BE2C (cell line): ENCODE measurements at regions not wholly inside any gene's neighbourhood (a gene's known extent, or its start where the extent isn't known, plus 50 kb on each side); places are given as distances from the start of the nearest gene placed in this dataset.

Experiments
- DNase-seq: peaks from one replicate; pipeline ENCODE4 v3.0.0-alpha.2; 2020
- H3K27me3 ChIP-seq: fragments of 250-450 bp; sonication (Bioruptor Pico); 2 replicates; pipeline ENCODE4 v1.5.1; 2020; ENCODE audit warnings: mild to moderate bottlenecking
- H3K36me3 ChIP-seq: fragments of 250-450 bp; sonication (Bioruptor Pico); 2 replicates; pipeline ENCODE4 v1.5.1; 2020; ENCODE audit warnings: mild to moderate bottlenecking
- H3K4me1 ChIP-seq: fragments of 250-450 bp; sonication (Bioruptor Pico); 2 replicates; pipeline ENCODE4 v1.5.1; 2020
- H3K4me3 ChIP-seq: 2 replicates; pipeline ENCODE4 v1.5.1; 2011; ENCODE audit warnings: low read depth, low read length
- H3K9me3 ChIP-seq: fragments of 250-450 bp; sonication (Bioruptor Pico); 2 replicates; pipeline ENCODE4 v1.5.1; 2020
- CTCF ChIP-seq: IDR thresholded peaks from 2 replicates; pipeline ENCODE4 v1.5.1; 2012; ENCODE audit warnings: mild to moderate bottlenecking, low read depth, low read length

- H3K27me3 ChIP-seq: no peaks in the 10 kb centered on the region
- no peak for TF ChIP-seq CTCF
- no peaks in the 10 kb centered on the region for H3K36me3 ChIP-seq
- H3K4me1 ChIP-seq: no peaks in the 10 kb centered on the region
- no peaks in the 10 kb centered on the region for H3K9me3 ChIP-seq
- H3K4me3 ChIP-seq: no peak overlapping the region
- DNase-seq: no peak
These were observed 63.1 kb downstream of the TSN start for GRCh38 chr2:121818546-121818945.

GRCh38 chr2:121819846-121820245, 64.4 kb downstream of the TSN start:
- no peak overlapping the region for H3K4me3 ChIP-seq
- no peak for TF ChIP-seq CTCF
- H3K4me1 ChIP-seq: no peaks in the 10 kb centered on the region
- no peaks in the 10 kb centered on the region for H3K36me3 ChIP-seq
- no peaks in the 10 kb centered on the region for H3K9me3 ChIP-seq
- no peak for DNase-seq
- no peaks in the 10 kb centered on the region for H3K27me3 ChIP-seq

- Histone ChIP-seq H3K27me3 (no peaks in the 10 kb centered on the region), H3K4me3 (no peak overlapping the region), H3K4me1 (no peaks in the 10 kb centered on the region), H3K36me3 (no peaks in the 10 kb centered on the region), H3K9me3 (no peaks in the 10 kb centered on the region)
- no peak for DNase-seq
- no peak for TF ChIP-seq CTCF
These were observed 66.2 kb downstream of the TSN start for GRCh38 chr2:121821476-121822158.

GRCh38 chr2:121824264-121824663, 68.8 kb downstream of the TSN start:
- Histone ChIP-seq H3K27me3 (no peaks in the 10 kb centered on the region), H3K4me1 (no peaks in the 10 kb centered on the region), H3K9me3 (no peaks in the 10 kb centered on the region), H3K36me3 (no peaks in the 10 kb centered on the region), H3K4me3 (no peak overlapping the region)
- no peak for DNase-seq
- TF ChIP-seq CTCF: no peak

- H3K4me3 ChIP-seq: no peak overlapping the region
- TF ChIP-seq CTCF: no peak
- H3K4me1 ChIP-seq: no peaks in the 10 kb centered on the region
- DNase-seq: no peak
- no peaks in the 10 kb centered on the region for H3K27me3 ChIP-seq
- H3K9me3 ChIP-seq: no peaks in the 10 kb centered on the region
- H3K36me3 ChIP-seq: no peaks in the 10 kb centered on the region
These were observed 69.8 kb downstream of the TSN start for GRCh38 chr2:121825003-121825950.

- H3K36me3 ChIP-seq: no peaks in the 10 kb centered on the region
- no peaks in the 10 kb centered on the region for H3K4me1 ChIP-seq
- H3K9me3 ChIP-seq: no peaks in the 10 kb centered on the region
- DNase-seq: no peak
- no peak for TF ChIP-seq CTCF
- H3K4me3 ChIP-seq: no peak overlapping the region
- no peaks in the 10 kb centered on the region for H3K27me3 ChIP-seq
These were observed 70.6 kb downstream of the TSN start for GRCh38 chr2:121826036-121826435.
